GM21526 (cell line): ENCODE measurements at regions not wholly inside any gene's neighbourhood (a gene's known extent, or its start where the extent isn't known, plus 50 kb on each side); places are given as distances from the start of the nearest gene placed in this dataset.
"Not testable (repeated sequence)": the region's sequence is repeated elsewhere in the genome, so short reads cannot be mapped to it uniquely, and the experiment has no call there.

ENCODE experiments used
- ATAC-seq: cut with Tn5 transposase; IDR thresholded peaks from one replicate; pipeline ENCODE4 v1.9.1; 2021; ENCODE audit warnings: moderate library complexity; ENCODE audit not compliant: unreplicated experiment, low FRiP score

GRCh38 chr1:68777851-68778250, 281.0 kb upstream of the DEPDC1 start:
- ATAC-seq = no peak

DNA sequence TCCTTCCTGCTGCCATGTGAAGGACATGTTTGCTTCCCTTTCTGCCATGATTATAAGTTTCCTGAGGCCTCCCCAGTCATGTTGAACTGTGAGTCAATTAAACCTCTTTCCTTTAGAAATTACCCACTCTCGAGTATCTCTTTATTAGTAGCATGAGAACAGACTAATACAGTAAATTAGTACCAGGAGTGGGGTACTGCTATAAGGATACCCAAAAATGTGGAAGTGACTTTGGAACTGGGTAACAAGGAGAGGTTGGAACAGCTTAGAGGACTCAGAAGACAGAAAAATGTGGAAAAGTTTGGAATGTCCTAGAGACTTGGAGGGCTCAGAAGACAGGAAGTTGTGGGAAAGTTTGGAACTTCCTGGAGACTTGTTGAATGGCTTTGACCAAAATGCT, 283.0 kb upstream of the DEPDC1 start:
- ATAC-seq = not testable (repeated sequence)

GRCh38 chr1:68780919-68781318, 284.0 kb upstream of the DEPDC1 start:
- ATAC-seq = no peak

GRCh38 chr1:68782890-68783289, 286.0 kb upstream of the DEPDC1 start:
- no peak for ATAC-seq

- no peak for ATAC-seq
These were observed 288.4 kb upstream of the DEPDC1 start for GRCh38 chr1:68785328-68785727.

- ATAC-seq = no peak
These were observed 291.9 kb upstream of the DEPDC1 start for GRCh38 chr1:68788762-68789161.

- no peak for ATAC-seq
These were observed 294.9 kb upstream of the DEPDC1 start for GRCh38 chr1:68791800-68792199.

GRCh38 chr1:68795956-68796355, 299.1 kb upstream of the DEPDC1 start:
- no peak for ATAC-seq

GRCh38 chr1:68796888-68797287, 300.0 kb upstream of the DEPDC1 start:
- no peak for ATAC-seq

DNA sequence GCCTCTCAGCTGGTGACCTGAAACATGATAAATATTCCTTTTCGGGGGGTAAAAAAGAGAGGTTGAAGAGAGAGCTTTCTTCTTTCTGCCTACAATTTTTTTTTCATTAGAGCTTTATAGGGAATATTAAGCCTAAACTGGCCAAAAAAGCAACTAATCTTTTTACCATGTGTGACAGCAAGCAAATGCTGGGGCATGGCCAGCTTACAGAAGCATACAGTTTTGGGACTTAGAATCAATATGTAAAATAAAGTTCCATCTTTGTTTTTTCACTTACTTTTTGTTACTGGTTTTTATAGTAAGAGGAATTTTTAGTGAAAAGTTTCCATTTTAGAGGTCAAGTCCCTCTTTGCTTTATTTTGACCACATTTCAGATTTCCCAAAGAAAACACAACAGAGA, 301.2 kb upstream of the DEPDC1 start:
- no peak for ATAC-seq

DNA sequence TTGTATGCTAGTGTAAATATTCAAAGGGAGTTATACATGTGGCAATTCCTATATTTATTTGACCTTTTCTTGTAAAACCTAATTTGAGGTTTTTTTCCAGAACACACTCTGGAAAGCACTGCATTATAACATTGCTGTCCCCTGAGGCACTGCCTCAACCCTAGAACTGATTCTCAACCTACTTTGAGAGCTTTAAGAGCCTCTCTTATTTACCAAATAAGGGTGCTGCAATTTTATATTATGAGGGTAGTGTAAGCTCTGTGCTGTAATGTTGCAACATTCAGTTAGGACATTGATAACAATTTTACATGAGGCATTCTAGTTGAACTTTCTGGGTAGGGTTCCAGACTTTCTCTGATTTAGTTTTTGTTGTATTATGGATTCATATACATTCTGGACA, 302.2 kb upstream of the DEPDC1 start:
- no peak for ATAC-seq

DNA sequence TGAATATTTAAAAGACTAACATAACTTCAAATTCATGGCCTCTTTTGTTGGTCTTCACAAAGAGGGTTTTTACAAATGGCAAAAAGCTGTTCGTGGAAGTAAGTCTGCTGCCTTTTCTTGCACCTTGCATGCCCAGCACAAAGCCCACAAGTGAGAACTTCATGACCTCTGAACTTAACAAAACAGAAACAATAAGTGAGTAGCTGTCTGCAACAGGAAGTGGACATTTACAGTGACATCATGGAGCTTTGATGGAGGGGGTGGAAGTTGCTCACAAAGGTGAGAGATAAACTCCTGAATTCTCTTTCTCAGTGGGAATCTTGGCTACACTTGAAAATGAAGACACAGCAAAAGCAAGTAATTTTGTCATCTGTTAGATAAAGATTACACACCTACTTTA, 303.3 kb upstream of the DEPDC1 start:
- ATAC-seq = no peak

GRCh38 chr1:68801440-68801839, 304.6 kb upstream of the DEPDC1 start:
- no peak for ATAC-seq

DNA sequence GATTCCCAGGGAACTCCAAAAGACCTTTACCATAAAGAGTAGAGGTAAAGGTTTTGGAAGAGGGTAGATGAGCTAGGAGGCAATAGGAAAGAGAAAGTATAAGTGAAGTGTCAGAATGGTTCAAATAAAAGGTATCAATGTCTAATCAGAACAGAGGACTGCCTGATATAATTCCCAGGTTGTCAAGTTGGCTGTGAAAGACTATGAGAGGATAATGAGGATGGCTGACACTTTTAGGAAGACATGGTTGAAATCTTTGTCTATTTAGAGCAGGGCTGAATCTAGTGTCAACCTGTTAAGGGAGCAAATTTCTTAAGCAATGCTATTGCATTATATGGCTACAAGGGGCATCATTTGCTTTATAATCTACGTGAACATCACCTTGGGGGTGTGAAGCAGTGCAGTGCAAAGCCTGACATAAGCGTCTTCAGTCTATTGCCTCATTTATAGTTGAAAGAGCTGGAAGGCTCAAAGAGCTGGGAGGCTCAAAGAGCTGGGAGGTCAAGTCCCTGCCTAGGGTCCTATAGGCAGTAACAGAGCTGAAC, 308.3 kb upstream of the DEPDC1 start:
- ATAC-seq = no peak

GRCh38 chr1:68808351-68808750, 311.5 kb upstream of the DEPDC1 start:
- no peak for ATAC-seq

- ATAC-seq = no peak
These were observed 314.9 kb upstream of the DEPDC1 start for GRCh38 chr1:68811806-68812205.

DNA sequence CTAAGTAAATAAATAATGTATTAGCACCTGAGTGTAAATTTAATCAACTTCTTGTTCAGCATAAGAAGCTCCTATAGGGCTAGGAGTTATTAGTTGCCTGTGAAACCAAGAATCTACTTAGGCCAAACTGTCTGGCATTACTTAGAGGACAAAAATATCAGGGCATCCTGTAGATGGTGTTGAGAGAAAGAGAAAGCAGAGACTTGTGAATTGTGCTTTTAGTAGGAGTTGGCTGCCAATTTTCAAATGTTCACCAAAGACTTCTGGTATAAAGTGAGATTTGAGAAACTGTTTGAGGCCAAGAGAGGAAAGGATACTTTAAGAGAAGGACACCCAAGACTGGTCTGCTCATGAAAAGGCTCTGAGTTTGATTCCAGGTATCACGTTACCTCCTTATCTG, 315.5 kb upstream of the DEPDC1 start:
- ATAC-seq = no peak

DNA sequence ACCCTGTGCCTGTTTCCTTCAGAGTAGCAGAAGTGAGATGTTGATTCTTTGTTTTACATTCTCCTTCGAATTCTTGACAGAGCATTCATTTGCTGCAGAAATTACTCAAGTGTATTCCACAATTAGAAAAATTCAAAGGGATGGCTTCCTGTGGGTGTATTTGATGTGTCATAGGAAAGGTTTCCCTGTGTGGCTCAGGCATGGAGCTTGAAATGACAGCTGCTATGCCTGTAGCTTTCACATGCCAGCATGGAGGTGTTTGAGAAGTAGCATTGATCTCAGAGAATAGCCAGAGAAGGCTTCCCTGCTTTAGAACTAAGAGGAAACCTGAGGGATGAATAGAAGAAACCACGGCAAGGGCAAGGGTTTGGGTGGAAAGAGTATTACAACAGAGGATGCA, 317.2 kb upstream of the DEPDC1 start:
- no peak for ATAC-seq

- no peak for ATAC-seq
These were observed 318.8 kb upstream of the DEPDC1 start for GRCh38 chr1:68815632-68816031.

DNA sequence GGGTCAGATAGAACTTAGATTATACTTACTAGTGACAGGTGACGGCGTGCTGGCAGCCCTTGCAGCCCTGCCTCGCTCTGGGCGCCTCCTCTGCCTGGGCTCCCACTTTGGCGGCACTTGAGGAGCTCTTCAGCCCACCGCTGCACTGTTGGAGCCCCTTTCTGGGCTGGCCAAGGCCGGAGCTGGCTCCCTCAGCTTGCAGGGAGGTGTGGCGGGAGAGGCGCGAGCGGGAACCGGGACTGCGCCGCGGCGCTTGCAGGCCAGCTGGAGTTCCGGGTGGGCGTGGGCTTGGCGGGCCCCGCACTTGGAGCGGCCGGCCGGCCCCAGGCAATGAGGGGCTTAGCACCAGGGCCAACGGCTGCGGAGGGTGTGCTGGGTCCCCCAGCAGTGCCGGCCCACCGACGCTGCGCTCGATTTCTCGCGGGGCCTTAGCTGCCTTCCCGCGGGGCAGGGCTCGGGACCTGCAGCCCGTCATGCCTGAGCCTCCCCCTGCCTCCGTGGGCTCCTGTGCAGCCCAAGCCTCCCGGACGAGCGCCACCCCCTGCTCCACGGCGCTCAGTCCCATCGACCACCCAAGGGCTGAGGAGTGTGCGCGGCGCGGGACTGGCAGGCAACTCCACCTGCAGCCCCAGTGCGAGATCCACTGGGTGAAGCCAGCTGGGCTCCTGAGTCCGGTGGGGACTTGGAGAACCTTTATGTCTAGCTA, 320.8 kb upstream of the DEPDC1 start:
- ATAC-seq = not testable (repeated sequence)

- no peak for ATAC-seq
These were observed 322.4 kb upstream of the DEPDC1 start for GRCh38 chr1:68819190-68819829.

DNA sequence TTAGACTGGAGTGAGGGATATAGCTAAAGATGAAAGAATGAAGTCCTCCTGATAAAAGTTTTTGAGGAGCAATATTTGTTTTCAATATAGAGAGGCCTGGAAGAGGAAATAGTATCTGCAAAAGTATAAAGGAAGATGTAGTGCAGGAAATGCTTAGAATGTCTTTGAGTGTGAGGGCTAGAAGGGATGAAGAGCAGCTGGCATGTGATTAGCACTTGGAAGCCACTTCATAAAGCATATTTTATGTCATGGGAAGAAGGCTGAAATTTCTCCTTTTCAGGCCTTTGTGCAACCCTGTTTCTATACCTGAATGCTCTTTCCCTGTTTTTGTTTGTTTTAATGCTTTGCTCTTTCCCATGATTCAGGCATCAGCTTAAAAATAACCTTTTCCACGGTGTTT, 323.3 kb upstream of the DEPDC1 start:
- no peak for ATAC-seq
